ENCODE measurements at regions not wholly inside any gene's neighbourhood (a gene's known extent, or its start where the extent isn't known, plus 50 kb on each side); places are given as distances from the start of the nearest gene placed in this dataset.

DNA sequence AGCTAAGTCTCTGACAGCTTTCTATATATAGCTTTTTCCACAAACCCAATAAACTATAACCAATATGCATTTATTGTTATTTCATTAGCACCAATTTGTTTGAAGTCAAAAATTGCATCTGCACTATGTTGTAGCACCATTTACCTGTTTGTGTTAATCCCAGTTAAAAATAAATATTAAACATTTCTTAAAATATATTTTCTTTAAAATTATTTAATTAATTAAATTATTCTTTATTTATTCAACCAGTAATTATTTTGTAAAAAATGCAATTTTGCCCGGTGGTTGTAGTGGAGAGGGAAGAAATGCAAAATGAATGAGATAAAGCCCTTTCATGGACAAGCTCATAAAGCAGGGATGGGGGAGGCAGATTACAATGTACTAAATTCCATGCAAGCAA is 1257.9 kb downstream of the PCDH17 start:
- no peak overlapping the region for H3K4me3 ChIP-seq (replicated peaks in 1 of 3; ENCODE audit: insufficient read depth in 1 of 3, low read depth in 2 of 3, low read length in 3 of 3)
- ChIA-PET POLR2A (no interaction called here), CTCF (ENCODE audit: low intra/inter-chr PET ratio, low total read pairs) (no interaction called here)
- no peaks in the 10 kb centered on the region for H3K27me3 ChIP-seq (ENCODE audit: control insufficient read depth in 1 of 2, insufficient read depth in 2 of 2, low read length in 2 of 2)
- in situ Hi-C loops (cut with HindIII; ENCODE audit: extremely low pct_ligation_motif_present, low pct_unique_long_range_greater_than_20kb): no loop called here
- H4K20me1 ChIP-seq (ENCODE audit: insufficient read depth, low read length): no peaks in the 10 kb centered on the region
- intact Hi-C loops (cut with micrococcal nuclease; ENCODE audit: unreplicated experiment): no loop called here
- H3K79me2 ChIP-seq (ENCODE audit: insufficient read depth, low read length): no peaks in the 10 kb centered on the region
- WGBS (ENCODE audit: low lambda C conversion rate): 0% methylated on average over 1 of the region's 1 CpG
- H3K4me1 ChIP-seq (ENCODE audit: insufficient read depth, low read length): no peaks in the 10 kb centered on the region
- H3K4me2 ChIP-seq (ENCODE audit: low read depth, low read length): no peak overlapping the region
- no peaks in the 10 kb centered on the region for H3K36me3 ChIP-seq (replicated peaks in 1 of 2; ENCODE audit: control insufficient read depth in 1 of 2, insufficient read depth in 2 of 2, low read length in 2 of 2)
- no peaks in the 10 kb centered on the region; the same call in 1 of the 2 replicates for H3K9me3 ChIP-seq (ENCODE audit: low read length)
- DNase-seq (ENCODE audit: low spot score) (no peak), ATAC-seq (no peak), FAIRE-seq (no peak)
- no peak overlapping the region for H2AFZ ChIP-seq (ENCODE audit: low read length)
- no peak overlapping the region for H3K27ac ChIP-seq (ENCODE audit: extremely low read length, insufficient read depth, low read length)
- no peak for TF ChIP-seq ISL2 (CRISPR knock-in tag; IDR thresholded peaks at IDR 0.05)
- TF ChIP-seq, protein P1, sequence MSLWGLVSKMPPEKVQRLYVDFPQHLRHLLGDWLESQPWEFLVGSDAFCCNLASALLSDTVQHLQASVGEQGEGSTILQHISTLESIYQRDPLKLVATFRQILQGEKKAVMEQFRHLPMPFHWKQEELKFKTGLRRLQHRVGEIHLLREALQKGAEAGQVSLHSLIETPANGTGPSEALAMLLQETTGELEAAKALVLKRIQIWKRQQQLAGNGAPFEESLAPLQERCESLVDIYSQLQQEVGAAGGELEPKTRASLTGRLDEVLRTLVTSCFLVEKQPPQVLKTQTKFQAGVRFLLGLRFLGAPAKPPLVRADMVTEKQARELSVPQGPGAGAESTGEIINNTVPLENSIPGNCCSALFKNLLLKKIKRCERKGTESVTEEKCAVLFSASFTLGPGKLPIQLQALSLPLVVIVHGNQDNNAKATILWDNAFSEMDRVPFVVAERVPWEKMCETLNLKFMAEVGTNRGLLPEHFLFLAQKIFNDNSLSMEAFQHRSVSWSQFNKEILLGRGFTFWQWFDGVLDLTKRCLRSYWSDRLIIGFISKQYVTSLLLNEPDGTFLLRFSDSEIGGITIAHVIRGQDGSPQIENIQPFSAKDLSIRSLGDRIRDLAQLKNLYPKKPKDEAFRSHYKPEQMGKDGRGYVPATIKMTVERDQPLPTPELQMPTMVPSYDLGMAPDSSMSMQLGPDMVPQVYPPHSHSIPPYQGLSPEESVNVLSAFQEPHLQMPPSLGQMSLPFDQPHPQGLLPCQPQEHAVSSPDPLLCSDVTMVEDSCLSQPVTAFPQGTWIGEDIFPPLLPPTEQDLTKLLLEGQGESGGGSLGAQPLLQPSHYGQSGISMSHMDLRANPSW (CRISPR knock-in tag; IDR thresholded peaks at IDR 0.05; ENCODE audit: borderline replicate concordance): no peak
- no peak for TF ChIP-seq ZBTB42 (CRISPR knock-in tag; IDR thresholded peaks at IDR 0.05)
- no peak for TF ChIP-seq MYNN (CRISPR knock-in tag; IDR thresholded peaks at IDR 0.05; ENCODE audit: low read depth)
- TF ChIP-seq ZNF839 (CRISPR knock-in tag; IDR thresholded peaks at IDR 0.05; ENCODE audit: borderline replicate concordance): no peak
- no peak for TF ChIP-seq MTERF4 (CRISPR knock-in tag; IDR thresholded peaks at IDR 0.05)
- no peak for TF ChIP-seq MAFK (conservative IDR thresholded peaks at IDR 0.05 in 1 of 2, IDR thresholded peaks at IDR 0.05 in 1 of 2; ENCODE audit: low read length in 2 of 2)
- TF ChIP-seq CENPBD1 (CRISPR knock-in tag; IDR thresholded peaks at IDR 0.05; ENCODE audit: borderline replicate concordance, low read depth): no peak
- TF ChIP-seq, protein P2, sequence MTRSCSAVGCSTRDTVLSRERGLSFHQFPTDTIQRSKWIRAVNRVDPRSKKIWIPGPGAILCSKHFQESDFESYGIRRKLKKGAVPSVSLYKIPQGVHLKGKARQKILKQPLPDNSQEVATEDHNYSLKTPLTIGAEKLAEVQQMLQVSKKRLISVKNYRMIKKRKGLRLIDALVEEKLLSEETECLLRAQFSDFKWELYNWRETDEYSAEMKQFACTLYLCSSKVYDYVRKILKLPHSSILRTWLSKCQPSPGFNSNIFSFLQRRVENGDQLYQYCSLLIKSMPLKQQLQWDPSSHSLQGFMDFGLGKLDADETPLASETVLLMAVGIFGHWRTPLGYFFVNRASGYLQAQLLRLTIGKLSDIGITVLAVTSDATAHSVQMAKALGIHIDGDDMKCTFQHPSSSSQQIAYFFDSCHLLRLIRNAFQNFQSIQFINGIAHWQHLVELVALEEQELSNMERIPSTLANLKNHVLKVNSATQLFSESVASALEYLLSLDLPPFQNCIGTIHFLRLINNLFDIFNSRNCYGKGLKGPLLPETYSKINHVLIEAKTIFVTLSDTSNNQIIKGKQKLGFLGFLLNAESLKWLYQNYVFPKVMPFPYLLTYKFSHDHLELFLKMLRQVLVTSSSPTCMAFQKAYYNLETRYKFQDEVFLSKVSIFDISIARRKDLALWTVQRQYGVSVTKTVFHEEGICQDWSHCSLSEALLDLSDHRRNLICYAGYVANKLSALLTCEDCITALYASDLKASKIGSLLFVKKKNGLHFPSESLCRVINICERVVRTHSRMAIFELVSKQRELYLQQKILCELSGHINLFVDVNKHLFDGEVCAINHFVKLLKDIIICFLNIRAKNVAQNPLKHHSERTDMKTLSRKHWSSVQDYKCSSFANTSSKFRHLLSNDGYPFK (CRISPR knock-in tag; IDR thresholded peaks at IDR 0.05; ENCODE audit: borderline replicate concordance): no peak
- TF ChIP-seq, protein P3, sequence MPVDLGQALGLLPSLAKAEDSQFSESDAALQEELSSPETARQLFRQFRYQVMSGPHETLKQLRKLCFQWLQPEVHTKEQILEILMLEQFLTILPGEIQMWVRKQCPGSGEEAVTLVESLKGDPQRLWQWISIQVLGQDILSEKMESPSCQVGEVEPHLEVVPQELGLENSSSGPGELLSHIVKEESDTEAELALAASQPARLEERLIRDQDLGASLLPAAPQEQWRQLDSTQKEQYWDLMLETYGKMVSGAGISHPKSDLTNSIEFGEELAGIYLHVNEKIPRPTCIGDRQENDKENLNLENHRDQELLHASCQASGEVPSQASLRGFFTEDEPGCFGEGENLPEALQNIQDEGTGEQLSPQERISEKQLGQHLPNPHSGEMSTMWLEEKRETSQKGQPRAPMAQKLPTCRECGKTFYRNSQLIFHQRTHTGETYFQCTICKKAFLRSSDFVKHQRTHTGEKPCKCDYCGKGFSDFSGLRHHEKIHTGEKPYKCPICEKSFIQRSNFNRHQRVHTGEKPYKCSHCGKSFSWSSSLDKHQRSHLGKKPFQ (CRISPR knock-in tag; IDR thresholded peaks at IDR 0.05; ENCODE audit: insufficient replicate concordance): no peak
- TF ChIP-seq RFX5 (IDR thresholded peaks at IDR 0.05; ENCODE audit: low read depth, low read length): no peak
- no peak for TF ChIP-seq REXO4 (CRISPR knock-in tag; IDR thresholded peaks at IDR 0.05; ENCODE audit: borderline replicate concordance)
- no peak for TF ChIP-seq ZNF773 (CRISPR knock-in tag; IDR thresholded peaks at IDR 0.05; ENCODE audit: borderline replicate concordance)
- TF ChIP-seq AGO1 (IDR thresholded peaks at IDR 0.05; ENCODE audit: low read depth, low read length, poor library complexity, severe bottlenecking): no peak
- TF ChIP-seq ZNF883 (CRISPR knock-in tag; IDR thresholded peaks at IDR 0.05; ENCODE audit: not compliant biosample characterization): no peak
- TF ChIP-seq XBP1 (CRISPR knock-in tag; IDR thresholded peaks at IDR 0.05): no peak
- no peak for TF ChIP-seq RAD51 (IDR thresholded peaks at IDR 0.05; ENCODE audit: borderline replicate concordance)
- H3K9ac ChIP-seq (ENCODE audit: insufficient read depth, low read depth, low read length): no peak overlapping the region
- no TSS peak for BruUV-seq (replicated peaks)

All from HepG2 (cell line).